ENCODE measurements at regions not wholly inside any gene's neighbourhood (a gene's known extent, or its start where the extent isn't known, plus 50 kb on each side); places are given as distances from the start of the nearest gene placed in this dataset.

DNA sequence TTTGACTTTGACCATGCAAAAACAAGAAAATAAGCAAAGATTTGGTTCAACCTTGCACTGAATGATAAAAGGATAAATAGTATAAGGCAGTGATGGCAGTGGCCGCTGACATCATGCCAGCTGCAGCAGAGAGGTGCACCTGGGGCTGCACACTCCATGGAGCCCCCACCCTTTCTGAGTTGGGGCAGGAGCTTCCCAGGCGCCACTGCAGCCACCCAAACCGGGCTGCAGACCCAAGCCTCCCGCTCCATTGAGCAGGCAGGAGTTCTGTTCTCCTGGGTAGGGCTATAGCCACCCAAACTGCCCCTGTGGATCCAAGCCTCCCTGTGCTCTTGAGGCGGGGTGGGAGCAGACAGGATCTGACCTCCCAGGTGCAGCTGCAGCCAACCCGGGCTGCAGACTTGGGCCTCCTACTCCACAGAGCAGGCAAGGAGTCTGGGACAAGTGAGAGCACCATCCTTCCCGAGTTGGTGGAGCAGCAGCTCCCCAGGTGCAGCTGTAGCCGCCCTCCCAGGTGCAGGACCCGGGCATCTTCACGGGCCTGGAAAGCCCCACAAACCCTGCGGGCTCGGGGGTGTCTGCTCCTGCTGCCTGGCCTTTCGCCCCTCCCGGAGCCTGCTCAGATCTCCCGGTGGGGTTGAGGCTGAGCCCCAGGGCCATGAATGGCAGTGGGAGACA is 537.9 kb downstream of the TENT5A start:
- H3K9me3 Mint-ChIP-seq = peaks cover 9% of the 10 kb centered on the region
- no peak overlapping the region for H3K27ac Mint-ChIP-seq
- H3K4me1 Mint-ChIP-seq = no peaks in the 10 kb centered on the region
- H3K27me3 Mint-ChIP-seq = no peaks in the 10 kb centered on the region
- ChIA-PET CTCF (no interaction called here), POLR2A (no interaction called here)
- no peak for DNase-seq
- no peak overlapping the region for H3K4me3 Mint-ChIP-seq
- H3K36me3 Mint-ChIP-seq (ENCODE audit: low read depth) = no peaks in the 10 kb centered on the region

GRCh38 chr6:81204731-81205130 is 547.8 kb downstream of the TENT5A start:
- H3K4me1 Mint-ChIP-seq = no peaks in the 10 kb centered on the region
- no peak overlapping the region for H3K27ac Mint-ChIP-seq
- H3K27me3 Mint-ChIP-seq = no peaks in the 10 kb centered on the region
- H3K4me3 Mint-ChIP-seq = no peak overlapping the region
- no peaks in the 10 kb centered on the region for H3K36me3 Mint-ChIP-seq (ENCODE audit: low read depth)
- DNase-seq = no peak
- ChIA-PET POLR2A (no interaction called here), CTCF (no interaction called here)
- H3K9me3 Mint-ChIP-seq = no peaks in the 10 kb centered on the region

DNA sequence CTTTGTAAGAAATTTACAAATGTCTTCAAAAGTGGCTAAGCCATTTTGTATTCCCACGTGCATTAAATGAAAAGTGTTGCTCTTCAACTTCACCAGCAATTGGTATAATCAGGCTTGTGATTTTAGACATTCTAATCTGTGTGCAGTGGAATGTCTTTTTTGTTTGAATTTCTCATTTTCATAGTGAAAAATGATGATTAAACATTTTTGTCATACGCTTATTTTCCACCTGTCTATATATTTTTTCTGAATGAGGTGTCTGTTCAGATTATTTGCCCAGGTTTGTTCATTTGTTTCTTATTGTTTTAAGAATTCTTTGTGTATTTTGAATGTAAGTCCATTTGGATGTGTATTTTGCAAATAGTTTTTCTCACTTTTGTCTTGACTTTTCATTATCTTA is 558.1 kb downstream of the TENT5A start:
- Mint-ChIP-seq H3K4me1 (no peaks in the 10 kb centered on the region), H3K27me3 (no peaks in the 10 kb centered on the region), H3K4me3 (no peak overlapping the region), H3K9me3 (no peaks in the 10 kb centered on the region), H3K36me3 (ENCODE audit: low read depth) (no peaks in the 10 kb centered on the region), H3K27ac (no peak overlapping the region)
- ChIA-PET POLR2A (no interaction called here), CTCF (no interaction called here)
- no peak for DNase-seq

DNA sequence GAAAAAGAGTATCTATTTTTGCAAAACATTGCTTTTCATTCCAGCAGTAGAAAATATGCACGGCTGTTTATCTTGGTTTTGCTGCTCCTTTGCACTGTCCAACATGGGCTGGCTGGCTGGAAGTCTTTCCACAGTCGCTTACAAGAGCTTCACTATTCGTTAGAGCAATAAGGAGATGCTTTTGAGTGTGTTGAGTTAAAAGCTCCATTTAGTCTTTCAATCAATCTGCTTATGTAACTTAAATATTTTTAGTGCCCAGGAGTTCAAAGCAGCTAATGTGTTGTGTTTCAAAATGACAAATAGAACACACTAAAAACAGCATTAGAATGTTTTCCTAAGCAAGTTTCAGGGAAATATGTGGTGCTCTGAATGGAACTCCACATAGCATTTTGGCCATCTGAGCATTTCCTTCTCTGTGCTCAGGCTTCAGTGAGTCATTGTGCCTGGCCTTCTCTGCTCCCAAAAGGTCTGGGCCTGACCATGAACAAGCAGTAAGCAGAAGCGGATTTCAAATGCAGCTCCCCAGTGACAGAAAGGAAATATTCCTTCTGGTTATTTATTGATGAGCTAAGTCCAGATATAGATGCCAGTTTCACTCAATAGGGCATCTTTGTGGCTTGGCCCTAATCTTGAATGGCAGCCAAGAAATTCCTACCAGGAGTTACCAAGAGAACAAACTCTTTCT is 580.3 kb downstream of the TENT5A start:
- POLR2A ChIA-PET = no interaction called here
- Mint-ChIP-seq H3K27ac (no peak overlapping the region), H3K4me3 (no peak overlapping the region), H3K27me3 (no peaks in the 10 kb centered on the region), H3K4me1 (no peaks in the 10 kb centered on the region), H3K36me3 (ENCODE audit: low read depth) (no peaks in the 10 kb centered on the region), H3K9me3 (no peaks in the 10 kb centered on the region)
- CTCF ChIA-PET = no interaction called here
- no peak for DNase-seq

- H3K4me3 Mint-ChIP-seq = no peak overlapping the region
- H3K9me3 Mint-ChIP-seq = no peaks in the 10 kb centered on the region
- no peaks in the 10 kb centered on the region for H3K36me3 Mint-ChIP-seq (ENCODE audit: low read depth)
- no peak overlapping the region for H3K27ac Mint-ChIP-seq
- H3K27me3 Mint-ChIP-seq = no peaks in the 10 kb centered on the region
- DNase-seq = no peak
- ChIA-PET CTCF (no interaction called here), POLR2A (no interaction called here)
- no peaks in the 10 kb centered on the region for H3K4me1 Mint-ChIP-seq
Observed at GRCh38 chr6:81169166-81169565, 583.3 kb downstream of the TENT5A start.

GRCh38 chr6:81166770-81167169 is 585.7 kb downstream of the TENT5A start:
- POLR2A ChIA-PET = no interaction called here
- Mint-ChIP-seq H3K9me3 (no peaks in the 10 kb centered on the region), H3K4me1 (no peaks in the 10 kb centered on the region), H3K27ac (no peak overlapping the region), H3K4me3 (no peak overlapping the region), H3K36me3 (ENCODE audit: low read depth) (no peaks in the 10 kb centered on the region), H3K27me3 (no peaks in the 10 kb centered on the region)
- CTCF ChIA-PET = no interaction called here
- no peak for DNase-seq

DNA sequence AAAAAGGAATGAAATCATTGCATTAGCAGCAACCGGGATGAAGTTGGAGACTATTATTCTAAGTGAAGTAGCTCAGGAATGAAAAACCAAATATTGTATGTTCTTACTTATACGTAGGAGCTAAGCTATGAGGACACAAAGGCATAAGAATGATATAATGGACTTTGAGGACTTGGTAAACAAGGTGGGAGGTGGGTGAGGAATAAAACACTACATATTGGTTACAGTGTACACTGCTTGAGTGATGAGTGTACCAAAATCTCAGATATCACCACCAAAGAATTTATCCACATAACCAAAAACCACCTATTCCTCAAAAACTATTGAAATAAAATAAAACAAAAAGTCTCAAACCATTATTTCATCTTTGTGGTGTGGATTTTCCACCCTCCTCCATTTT is 593.5 kb downstream of the TENT5A start:
- Mint-ChIP-seq H3K36me3 (ENCODE audit: low read depth) (no peaks in the 10 kb centered on the region), H3K27ac (no peak overlapping the region), H3K9me3 (peaks cover 2% of the 10 kb centered on the region), H3K4me3 (no peak overlapping the region), H3K27me3 (no peaks in the 10 kb centered on the region), H3K4me1 (no peaks in the 10 kb centered on the region)
- no peak for DNase-seq
- ChIA-PET CTCF (no interaction called here), POLR2A (no interaction called here)

DNA sequence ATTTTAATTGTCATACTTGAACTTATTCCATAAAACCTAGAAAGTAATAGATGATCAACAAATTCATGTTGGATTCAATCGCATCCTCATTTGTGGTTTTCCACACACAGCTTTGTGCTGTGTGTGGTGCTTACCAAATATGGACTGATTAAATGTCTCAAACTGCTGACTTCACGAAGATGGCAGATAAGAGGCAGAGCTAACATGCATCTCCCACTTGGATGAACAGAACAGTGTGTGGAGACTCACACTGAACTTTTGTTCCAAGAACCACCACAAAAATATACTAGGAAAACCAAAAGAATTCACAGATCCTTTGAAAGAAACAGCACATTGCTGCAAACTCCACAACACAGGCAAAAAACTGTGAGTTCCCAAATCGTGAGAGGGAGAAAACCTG is 603.7 kb downstream of the TENT5A start:
- H3K4me1 Mint-ChIP-seq = no peaks in the 10 kb centered on the region
- H3K27ac Mint-ChIP-seq = no peak overlapping the region
- no peak for DNase-seq
- ChIA-PET CTCF (no interaction called here), POLR2A (no interaction called here)
- H3K9me3 Mint-ChIP-seq = peaks cover 9% of the 10 kb centered on the region
- H3K4me3 Mint-ChIP-seq = no peak overlapping the region
- H3K27me3 Mint-ChIP-seq = no peaks in the 10 kb centered on the region
- no peaks in the 10 kb centered on the region for H3K36me3 Mint-ChIP-seq (ENCODE audit: low read depth)

GRCh38 chr6:81145506-81145905 is 607.0 kb downstream of the TENT5A start:
- POLR2A ChIA-PET = no interaction called here
- H3K4me1 Mint-ChIP-seq = no peaks in the 10 kb centered on the region
- CTCF ChIA-PET = no interaction called here
- peaks cover 6% of the 10 kb centered on the region for H3K9me3 Mint-ChIP-seq
- H3K27ac Mint-ChIP-seq = no peak overlapping the region
- DNase-seq = no peak
- H3K4me3 Mint-ChIP-seq = no peak overlapping the region
- no peaks in the 10 kb centered on the region for H3K27me3 Mint-ChIP-seq
- no peaks in the 10 kb centered on the region for H3K36me3 Mint-ChIP-seq (ENCODE audit: low read depth)

DNA sequence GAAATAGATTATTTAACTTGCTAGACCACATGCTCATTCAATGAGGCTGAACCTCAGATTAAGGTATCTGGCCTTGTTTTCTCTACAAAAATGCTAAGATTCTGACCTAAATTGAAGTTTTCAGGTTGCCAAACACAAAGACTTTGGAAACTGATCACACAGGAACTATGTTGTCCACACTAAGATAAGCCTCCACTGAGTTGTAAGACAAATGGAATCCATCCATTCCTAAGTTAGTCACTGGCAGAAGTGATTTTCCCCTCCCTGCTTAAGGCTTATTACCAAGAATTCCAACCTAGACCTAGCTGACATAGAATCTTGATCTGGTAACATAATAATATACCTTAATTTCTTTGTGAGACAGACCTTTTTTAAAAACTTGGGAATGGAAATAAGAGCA is 608.1 kb downstream of the TENT5A start:
- Mint-ChIP-seq H3K4me1 (no peaks in the 10 kb centered on the region), H3K27me3 (no peaks in the 10 kb centered on the region), H3K9me3 (peaks cover 4% of the 10 kb centered on the region), H3K27ac (no peak overlapping the region), H3K4me3 (no peak overlapping the region), H3K36me3 (ENCODE audit: low read depth) (no peaks in the 10 kb centered on the region)
- DNase-seq = no peak
- ChIA-PET CTCF (no interaction called here), POLR2A (no interaction called here)

GRCh38 chr6:81138236-81138635 is 614.2 kb downstream of the TENT5A start:
- Mint-ChIP-seq H3K27ac (no peak overlapping the region), H3K36me3 (ENCODE audit: low read depth) (no peaks in the 10 kb centered on the region), H3K4me3 (no peak overlapping the region), H3K4me1 (no peaks in the 10 kb centered on the region), H3K9me3 (peaks cover 10% of the 10 kb centered on the region), H3K27me3 (no peaks in the 10 kb centered on the region)
- DNase-seq = no peak
- POLR2A ChIA-PET = no interaction called here
- CTCF ChIA-PET = no interaction called here

GRCh38 chr6:81130969-81131368 is 621.5 kb downstream of the TENT5A start:
- Mint-ChIP-seq H3K36me3 (ENCODE audit: low read depth) (no peaks in the 10 kb centered on the region), H3K27ac (no peak overlapping the region), H3K9me3 (no peaks in the 10 kb centered on the region), H3K4me1 (no peaks in the 10 kb centered on the region), H3K27me3 (no peaks in the 10 kb centered on the region), H3K4me3 (no peak overlapping the region)
- POLR2A ChIA-PET = no interaction called here
- DNase-seq = no peak
- CTCF ChIA-PET = no interaction called here

DNA sequence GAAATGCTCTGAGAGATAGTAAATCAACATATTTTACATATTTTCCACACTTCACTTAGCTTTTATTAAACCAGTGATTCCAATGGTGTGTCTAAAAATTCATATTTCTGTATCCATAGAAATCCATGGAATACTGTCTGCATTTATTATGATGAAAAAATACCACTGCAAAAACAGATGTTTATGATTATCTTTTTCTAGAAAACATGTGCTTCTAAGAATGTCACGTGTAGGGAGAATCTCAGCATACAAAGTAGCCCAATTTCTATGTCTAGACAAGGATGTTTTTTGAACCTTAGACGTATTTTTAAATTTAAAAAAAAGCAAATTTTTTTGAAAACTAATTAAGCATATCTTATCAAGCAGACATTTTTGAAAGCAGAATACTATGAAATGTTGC is 622.4 kb downstream of the TENT5A start:
- Mint-ChIP-seq H3K4me1 (no peaks in the 10 kb centered on the region), H3K36me3 (ENCODE audit: low read depth) (no peaks in the 10 kb centered on the region), H3K9me3 (no peaks in the 10 kb centered on the region), H3K27ac (no peak overlapping the region), H3K4me3 (no peak overlapping the region), H3K27me3 (no peaks in the 10 kb centered on the region)
- CTCF ChIA-PET = no interaction called here
- DNase-seq = no peak
- POLR2A ChIA-PET = no interaction called here

DNA sequence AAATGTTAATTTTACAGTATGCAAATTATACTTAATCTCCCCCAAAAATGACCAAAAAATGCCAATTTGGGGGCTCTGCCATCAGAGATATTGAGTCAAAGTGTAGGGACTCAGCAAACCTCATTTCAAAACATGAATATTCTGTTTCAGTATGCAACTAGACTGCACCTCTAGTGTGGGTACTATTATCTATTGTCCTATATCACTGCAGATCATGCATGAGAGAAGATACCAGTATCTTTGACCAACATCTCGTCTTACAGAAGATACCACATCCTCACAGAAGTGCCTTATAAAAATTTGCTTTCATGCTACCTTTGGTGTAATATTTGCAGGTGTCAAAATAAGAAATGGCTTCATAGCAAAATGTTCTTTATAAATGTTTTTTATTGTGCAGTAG is 623.8 kb downstream of the TENT5A start:
- CTCF ChIA-PET = no interaction called here
- no peak for DNase-seq
- POLR2A ChIA-PET = no interaction called here
- Mint-ChIP-seq H3K27me3 (no peaks in the 10 kb centered on the region), H3K9me3 (no peaks in the 10 kb centered on the region), H3K4me3 (no peak overlapping the region), H3K4me1 (no peaks in the 10 kb centered on the region), H3K27ac (no peak overlapping the region), H3K36me3 (ENCODE audit: low read depth) (no peaks in the 10 kb centered on the region)
